ENCODE measurements at regions not wholly inside any gene's neighbourhood (a gene's known extent, or its start where the extent isn't known, plus 50 kb on each side); places are given as distances from the start of the nearest gene placed in this dataset.
"Not testable (repeated sequence)": the region's sequence is repeated elsewhere in the genome, so short reads cannot be mapped to it uniquely, and the experiment has no call there.

DNA sequence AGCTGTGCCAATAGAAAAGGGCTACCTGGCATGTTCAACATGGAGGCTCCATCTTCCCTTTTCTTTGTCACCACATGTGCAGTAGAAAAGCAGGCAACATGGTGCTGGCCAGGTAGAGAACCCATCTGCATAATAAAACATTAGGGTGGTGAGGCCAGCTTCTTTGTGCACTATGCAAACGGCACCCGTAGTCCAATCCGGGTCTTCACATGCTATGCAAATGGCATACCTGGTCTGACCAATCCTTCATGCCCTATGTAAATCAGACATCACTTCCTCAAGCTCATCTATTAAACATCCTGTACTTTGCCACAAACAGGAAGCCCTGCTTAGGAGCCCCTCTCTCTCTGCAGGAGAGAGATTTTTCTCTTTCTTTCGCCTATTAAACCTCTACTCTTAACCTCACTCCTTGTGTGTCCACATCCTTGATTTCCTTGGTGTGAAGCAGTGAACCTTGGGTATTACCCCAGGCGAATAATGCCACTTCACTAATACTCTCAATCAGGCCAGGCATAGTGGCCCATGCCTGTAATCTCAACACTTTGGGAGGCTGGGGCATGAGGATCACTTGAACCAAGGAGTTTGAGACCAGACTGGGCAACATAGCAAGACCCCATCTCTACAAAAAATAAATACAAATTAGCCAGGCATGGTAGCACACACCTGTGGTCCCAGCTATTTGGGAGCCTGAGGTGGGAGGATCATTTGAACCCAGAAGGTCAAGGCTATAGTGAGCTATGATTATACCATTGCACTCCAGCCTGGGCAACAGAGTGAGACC, 111.3 kb upstream of the MRI1 start:
- DNase-seq (ENCODE audit: low read depth), result no peak

DNA sequence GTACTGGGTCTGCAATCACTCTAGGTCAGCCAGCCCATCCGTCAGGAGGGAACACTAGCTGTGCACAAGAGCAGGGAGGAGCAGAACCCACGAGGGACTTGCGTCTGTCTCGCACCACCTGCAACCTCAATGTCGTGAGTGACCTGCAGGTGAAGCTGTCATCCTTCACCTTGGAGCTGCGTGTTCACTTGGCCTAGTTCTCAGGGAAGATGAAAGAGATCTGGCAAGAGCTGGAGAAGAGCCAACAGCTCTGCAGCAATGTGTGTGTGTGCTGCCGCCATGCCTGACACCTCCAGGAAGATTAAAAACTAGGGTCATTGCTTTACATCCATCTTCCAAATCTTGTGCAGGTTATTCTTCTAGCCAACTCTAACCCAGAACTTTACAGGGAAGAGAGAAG, 117.6 kb upstream of the MRI1 start:
- no peak for DNase-seq (ENCODE audit: low read depth)

DNA sequence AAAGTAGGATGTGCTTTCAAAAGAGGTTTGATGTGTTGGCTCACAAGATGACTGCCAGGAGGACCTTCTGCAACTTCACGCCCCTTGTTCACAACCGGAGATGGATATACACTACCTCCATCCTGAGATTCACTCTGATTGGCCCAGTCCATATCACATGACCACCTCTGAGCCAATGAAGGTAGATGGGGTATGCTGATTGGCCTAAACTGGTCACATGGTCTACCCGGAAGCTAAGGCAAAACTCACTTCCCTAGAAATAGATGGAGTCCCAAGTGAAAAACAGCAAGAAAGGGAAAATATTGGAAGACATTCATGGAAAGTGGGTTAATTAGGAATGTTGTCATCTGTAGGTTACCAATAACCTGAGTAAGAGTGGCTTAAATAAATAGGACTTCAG, 119.7 kb upstream of the MRI1 start:
- DNase-seq (ENCODE audit: low read depth), result no peak

DNA sequence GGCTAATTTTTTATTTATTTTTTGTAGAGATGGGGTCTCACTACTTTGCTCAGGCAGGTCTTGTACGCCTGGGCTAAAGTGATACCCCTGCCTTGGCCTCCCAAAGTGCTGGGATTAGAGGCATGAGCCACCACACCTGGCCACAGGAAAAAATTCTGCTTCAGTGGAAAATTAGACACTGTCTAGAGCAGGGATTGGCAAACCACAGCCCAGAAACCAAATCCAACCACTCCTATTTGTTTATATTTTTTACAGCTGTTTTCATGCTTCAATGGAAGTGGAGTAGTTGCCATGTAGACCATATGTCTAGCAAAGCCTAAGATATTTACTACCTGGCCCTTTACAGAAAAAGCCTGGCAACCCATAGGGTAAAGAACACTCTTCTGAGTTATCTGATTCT, 123.7 kb upstream of the MRI1 start:
- no peak for DNase-seq (ENCODE audit: low read depth)

DNA sequence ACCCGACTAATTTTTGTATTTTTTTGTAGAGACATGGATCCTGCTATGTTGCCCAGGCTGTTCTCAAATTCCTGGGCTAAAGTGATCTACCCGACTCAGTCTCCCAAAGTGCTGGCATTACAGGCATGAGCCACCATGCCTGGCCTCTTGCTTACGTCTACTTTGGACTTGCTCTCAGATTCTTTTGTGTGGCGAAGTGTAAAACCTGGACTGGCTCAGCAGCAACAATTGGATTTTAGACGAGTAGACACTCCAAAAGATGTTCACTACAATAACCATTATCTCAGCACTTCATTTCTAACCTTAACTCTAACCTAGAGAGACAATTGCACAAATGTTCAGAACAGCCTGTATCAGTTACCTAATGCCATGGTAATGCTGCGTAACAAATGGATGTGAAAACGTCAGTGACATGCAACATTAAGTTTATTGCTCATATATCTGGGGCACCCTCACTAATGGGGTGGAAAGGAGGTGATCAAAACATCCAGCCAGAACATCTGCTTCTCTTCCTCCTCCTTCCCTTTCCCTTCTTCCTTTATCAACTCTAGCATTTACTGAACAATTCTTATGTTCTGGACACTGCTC, 124.9 kb upstream of the MRI1 start:
- DNase-seq (ENCODE audit: low read depth), result no peak

DNA sequence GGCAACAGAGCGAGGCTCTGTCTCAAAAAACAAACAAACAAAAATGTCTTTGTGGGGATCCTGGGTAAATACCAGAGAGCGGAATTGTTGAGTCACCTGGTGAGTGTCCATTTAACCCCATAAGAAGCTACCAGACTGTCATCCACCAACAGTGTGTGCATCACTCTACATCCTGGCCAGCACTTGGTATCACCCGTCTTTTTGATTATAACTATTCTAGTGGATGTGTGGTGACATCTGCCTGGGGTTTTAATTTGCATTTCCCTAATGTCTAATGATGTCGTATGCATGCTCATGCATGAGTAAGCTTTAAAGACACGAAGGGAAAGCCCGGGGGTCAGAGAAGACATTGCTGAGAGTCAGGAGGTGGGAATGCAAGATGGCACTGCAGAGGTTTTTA, 126.7 kb upstream of the MRI1 start:
- DNase-seq (ENCODE audit: low read depth), result no peak

DNA sequence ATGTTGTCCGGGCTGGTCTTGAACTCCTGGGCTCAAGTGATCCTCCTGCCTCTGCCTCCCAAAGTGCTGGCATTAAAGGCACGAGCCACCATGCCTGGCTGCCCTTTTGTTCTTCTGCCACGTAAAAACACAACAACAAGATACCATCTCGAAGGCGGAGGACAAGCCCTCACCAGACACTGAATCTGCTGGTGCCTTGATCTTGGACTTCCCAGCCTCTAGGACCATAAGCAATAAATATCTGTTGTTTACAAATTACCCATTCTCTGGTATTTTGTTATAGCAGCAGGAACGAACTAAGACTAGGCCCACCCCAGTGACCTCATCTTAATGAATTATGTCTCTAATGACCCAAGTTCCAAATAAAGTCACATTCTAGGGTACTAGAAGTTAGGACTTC, 128.4 kb upstream of the CACNA1A start:
- no peak for DNase-seq (ENCODE audit: low read depth)

DNA sequence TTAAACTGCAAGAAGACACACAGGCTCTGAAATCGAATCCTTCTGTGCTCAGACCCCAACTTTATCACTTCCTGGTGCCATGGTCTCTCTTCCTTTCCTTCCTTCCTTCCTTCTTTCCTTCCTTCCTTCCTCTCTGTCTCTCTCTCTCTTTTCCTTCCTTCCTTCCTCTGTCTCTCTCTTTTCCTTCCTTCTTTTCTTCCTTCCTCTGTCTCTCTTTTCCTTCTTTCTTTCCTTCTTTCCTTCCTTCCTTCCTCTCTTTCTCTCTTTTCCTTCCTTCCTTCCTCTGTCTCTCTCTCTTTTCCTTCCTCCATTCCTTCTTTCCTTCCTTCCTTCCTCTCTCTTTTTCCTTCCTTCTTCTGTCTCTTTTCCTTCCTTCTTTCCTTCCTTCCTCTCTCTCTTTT, 127.2 kb upstream of the CACNA1A start:
- DNase-seq (ENCODE audit: low read depth), result no peak

DNA sequence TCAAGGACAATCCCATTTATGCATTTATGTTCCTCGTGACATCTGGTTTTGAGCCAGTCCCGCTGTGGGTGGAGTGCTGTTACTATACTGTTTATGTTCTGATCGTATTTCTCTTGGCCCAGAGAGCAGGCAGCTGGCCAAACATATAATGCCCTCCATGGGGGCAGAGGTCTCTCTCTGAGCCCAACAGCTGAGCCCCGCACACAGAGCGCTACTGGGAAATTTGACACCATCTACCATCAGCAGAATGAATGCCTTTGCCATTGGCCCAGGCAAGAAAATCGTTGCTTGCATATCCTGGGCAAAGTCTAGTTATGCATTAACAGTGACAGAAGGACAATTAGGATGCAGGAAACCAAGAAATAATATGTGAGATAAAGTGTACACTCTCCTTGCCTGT, 126.8 kb upstream of the CACNA1A start:
- DNase-seq (ENCODE audit: low read depth), result no peak

DNA sequence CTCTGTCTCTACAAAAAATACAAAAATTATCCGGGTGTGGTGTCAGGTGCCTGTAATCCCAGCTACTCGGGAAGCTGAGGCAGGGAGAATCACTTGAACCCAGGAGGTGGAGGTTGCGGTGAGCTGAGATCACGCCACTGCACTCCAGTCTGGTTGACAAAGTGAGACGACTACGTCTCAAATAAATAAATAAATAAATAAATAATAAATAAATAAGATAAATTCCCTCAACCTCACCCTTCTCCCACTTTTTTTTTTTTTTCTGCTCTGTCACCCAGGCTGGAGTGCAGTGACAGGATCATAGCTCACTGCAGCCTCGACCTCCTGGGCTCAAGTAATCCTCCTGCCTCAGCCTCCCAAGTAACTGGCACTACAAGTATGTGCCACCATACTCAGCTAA, 125.9 kb upstream of the CACNA1A start:
- not testable (repeated sequence) for DNase-seq (ENCODE audit: low read depth)

DNA sequence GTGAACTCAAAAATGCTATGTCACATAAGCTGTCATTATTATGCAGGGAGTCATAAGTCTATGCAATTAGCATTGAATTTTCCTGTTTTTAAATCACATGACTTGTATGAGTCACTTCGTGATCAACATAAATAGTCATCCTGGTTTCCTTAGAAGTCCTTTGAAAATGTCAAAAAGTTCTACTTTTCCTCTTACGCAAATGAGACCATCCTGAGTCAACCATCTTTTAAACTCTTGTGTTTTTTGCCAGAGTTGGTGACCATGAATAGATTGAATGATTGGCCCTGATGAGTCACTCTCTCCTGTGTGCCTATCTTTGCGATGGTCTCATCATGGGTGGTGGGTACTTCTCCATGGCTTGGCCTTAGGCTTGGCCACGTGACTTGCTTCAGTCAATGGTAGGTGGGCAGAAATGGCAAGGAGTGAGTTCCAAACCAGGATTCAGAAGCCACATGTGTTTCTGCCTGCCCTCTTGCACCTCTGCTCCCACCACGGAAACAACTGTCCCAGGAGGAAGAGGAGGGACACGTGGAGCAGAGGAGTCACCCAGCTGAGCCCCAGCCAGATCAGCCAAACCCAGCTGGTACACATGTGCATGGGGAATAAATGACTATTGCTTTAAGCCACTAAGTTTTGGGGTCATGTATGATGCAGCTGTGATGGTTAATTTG, 123.5 kb upstream of the CACNA1A start:
- DNase-seq (ENCODE audit: low read depth), result no peak

DNA sequence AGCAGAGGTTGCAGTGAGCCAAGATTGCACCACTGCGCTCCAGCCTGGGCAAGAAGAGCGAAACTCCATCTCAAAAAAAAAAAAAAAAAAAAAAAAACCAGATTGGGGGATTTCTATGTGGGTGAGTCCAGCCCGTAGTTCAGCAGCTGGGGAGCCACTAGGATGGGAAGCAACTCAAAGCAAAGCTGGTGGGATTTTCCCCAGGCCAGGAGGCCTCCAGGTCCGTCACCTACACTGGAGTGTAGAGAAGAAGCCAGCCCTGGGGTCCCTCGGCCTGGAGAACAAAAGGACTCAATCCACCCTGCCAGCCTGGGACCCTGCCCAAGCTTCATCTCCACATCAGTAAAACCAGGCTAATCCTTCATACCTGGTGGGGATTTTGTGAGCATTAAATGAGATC, 121.3 kb upstream of the CACNA1A start:
- no peak for DNase-seq (ENCODE audit: low read depth)

DNA sequence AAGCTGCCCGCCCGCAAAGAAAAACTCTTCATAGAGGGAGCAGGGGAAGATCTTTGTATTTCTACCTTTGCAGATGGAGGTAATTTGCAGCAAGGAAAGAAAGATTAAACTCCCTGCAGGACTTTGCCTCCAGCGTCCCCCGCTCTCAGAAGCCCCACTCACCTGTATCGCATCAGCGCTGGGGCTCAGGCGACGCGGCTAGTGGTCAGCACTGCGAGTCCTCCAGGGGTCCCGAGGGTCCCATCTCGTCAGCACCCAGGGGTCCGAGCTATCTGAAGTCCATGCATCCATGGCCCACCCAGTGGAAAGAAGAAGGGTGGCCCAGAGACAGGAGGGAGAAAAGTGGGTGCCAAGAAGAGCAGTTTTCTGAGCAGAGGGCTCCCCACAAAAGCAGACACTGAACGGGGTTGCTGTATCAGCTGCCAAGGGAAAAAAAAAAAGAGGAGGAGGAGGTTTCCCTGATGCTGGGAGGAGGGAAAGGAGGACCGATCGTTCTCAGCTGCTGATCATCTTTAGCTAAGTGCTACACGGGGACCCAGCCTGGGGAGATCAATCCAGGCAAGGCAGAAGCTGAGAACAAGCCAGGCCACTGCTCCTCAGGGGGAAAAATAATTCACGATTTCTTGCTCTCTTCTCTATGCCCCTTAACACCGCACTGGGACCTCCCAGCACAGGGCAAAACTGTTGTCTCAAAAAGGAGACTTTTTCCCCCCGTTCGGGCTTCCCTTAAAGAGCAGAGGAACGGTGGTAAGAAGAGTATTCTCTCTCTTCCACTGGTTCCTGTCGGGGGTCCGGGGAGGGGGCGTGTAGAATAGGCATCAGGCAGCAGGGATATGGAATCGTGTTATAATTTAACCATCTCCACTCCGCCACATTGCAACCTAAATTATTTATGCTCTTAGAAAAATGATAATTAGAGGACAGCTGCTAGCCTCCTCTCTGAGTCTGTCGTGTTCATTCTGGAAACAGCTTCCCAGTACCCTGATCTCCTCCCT, 117.7 kb upstream of the CACNA1A start:
- no peak for DNase-seq (ENCODE audit: low read depth)

DNA sequence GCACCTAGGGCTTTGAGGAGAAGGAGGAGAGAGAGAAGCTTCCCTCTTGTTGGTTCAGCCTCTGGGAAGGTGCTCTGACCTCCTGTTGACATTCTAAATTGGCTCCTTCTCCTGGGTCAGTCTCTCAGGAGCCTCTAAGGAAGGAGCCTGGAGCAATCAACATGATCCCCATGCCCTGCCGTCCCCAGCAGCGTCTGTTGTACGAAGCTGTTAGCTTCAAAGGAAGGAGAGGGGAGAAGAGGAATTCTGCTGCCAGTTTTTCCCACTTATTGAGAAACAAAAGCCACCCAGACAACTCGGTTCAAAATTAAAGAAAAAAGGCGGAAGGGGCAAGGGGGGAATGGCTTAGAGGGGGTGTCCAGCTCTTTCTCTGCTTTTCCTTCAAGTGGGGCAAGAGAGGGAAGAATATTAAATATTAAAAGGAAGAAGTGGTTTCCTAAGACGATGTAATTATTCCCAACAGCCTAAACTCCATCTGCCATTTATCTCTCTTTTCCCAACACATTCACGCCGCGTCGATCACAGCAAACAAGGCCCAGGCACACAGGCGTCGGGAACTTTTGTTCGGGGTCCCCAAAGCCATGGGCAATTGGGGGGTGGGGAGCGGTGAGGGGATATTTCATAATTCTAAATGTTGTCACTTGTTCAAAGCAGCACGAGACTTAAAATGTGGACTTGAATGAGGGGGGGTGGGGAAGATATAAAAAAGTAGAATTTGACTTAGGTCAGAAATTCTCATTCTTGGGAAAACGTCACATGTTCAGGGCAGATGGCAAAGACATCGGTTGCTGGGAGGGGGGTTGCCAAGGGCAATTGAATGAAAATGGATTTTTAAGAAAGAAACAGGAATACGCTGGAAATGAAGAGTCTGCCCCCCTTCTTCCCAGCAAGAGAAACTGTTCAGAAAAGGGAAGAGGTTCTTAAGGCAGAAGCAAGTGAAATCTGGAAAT, 116.8 kb upstream of the CACNA1A start:
- DNase-seq (ENCODE audit: low read depth), result no peak

DNA sequence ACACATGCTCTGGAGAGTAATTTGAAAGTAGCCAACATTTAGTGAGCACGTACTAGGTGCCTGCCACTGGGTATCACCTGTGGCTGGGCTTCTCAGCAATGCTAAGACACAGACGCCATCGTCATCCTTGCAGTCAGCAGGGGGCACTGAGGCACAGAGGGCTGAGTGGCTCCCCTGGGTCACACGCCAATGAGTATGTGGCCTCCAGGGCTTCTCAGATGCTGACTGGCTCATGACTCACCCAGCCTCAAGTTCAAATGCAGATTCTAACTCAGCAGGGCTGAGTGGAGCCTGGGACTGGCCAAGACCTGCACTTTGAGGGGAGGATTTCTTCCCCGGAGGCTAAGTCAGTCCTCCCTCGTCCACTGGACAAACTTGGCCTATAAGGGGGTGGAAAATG, 115.1 kb upstream of the CACNA1A start:
- peak; percentile 28 for DNase-seq (ENCODE audit: low read depth)

DNA sequence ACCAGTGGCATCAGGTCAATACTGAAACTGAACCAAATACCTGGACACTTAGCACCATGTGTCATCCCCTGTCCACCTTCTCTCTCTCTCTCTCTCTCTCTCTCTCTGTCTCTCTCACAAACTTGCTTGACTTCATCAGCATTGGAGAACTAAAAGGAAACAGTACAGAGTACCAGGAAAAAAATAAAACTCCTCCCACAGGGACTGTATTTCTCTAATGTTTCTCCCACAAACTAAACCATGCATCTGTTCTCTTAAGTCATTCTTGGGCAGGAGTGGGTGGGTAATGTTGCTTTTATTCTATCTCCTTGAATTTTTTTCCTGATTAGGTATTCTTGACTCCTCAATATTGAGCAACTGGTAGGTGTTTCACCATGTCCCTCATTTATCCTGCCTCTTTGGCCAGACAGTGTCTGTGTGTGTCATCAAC, 112.9 kb upstream of the CACNA1A start:
- DNase-seq (ENCODE audit: low read depth), result no peak

DNA sequence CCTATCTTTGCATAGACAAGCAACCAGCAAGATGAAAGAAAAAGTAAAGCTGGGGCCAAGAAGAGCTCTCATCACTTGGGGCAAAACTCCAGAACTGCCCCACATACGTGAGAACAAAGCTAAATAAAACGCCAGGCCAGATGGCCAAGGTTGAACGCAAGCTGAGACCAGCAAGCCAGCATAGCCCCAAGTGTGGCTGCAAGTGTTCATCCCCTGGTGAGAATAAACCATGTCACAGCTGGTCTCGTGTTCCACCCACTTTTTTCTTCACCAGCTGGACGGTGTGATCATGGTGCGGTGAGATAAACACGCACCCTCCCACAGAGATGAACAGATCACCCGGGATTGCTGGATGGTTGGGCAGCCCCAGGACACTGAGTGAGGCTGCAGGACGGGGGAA, 109.6 kb upstream of the CACNA1A start:
- no peak for DNase-seq (ENCODE audit: low read depth)

DNA sequence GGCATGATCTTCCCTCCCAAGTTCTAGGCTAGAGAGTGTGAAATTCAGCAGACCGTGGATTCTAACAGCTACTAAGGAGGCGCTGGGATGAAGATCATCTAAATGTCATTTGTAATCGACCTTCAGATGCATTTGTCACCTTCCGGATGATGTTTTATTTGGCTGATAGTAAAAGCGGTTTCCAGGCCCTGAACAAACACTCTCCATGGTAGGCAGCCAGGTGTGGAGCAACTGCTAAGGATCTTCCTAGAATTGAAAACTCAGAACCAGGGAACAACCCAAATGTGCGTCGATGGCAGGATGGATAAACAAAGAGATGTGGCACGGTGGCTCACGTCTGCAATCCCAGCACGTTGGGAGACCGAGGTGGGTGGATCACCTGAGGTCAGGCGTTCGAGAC, 107.2 kb upstream of the CACNA1A start:
- no peak for DNase-seq (ENCODE audit: low read depth)

DNA sequence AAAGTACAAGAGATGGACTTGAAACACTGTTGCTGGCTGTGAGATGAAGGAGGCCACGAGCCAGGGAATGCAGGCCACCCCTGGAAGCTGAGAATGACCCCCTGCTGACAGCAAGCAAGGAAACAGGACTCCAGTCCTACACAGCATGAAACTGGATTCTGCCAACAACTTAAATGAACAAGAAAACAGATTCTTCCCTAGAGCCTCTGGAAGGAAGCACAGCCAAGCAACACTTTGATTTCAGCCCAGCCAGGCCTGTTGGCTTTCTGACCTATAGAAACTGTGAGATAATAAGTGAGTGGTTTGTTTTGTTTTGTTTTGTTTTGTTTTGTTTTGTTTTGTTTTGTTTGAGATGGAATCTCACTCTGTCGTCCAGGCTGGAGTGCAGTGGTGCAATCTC, 105.3 kb upstream of the CACNA1A start:
- no peak for DNase-seq (ENCODE audit: low read depth)

DNA sequence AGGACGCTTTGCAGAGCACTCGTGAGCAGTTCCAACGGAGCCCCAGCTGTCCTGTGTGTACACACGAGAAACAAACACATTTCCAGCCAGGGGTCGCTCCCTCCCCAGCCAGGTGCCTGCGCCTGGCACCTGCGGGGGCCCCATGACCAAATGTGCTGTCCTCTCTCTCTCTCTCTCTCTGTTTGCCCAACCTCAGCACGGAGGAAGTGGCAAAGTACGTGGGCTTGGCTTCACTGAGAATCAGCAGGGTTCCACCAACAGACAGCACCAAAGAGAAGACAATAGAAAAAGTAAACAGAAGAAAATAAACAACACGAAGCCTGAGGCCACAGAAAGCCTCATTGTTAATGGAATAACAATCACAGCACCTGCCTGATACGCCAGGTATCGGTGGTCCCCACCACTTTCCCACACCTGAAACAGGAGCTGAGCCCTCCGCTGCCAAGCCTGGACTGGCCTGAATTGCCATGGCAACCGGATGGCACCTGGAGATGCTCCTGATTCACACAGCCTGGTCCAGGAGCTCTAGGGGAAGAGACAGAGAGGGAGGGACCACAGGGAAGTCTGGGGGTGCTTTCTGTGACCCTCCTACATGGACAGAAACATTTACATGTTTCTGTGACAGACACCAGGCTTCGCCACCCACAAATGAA, 103.9 kb upstream of the CACNA1A start:
- DNase-seq (ENCODE audit: low read depth), result no peak

DNA sequence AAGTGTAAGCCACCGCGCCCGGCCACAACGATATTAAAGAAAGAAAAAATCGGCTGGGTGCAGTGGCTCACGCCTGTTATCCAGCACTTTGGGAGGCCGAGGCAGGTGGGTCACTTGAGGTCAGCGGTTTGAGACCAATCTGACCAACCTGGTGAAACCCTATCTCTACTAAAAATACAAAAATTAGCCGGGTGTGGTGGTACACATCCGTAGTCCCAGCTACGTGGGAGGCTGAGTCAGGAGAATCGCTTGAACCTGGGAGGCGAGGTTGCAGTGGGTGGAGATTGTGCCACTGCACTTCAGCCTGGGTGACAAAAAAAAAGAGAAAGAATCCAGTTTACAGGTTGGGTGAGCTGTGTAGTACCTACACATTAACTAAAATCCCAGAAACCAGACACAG, 99.9 kb upstream of the CACNA1A start:
- DNase-seq (ENCODE audit: low read depth), result no peak

Measured in activated T-cell treated with anti-CD3 and anti-CD28 coated beads for 24 hours (primary cell).